Fibroblast of lung (primary cell): ENCODE measurements at regions not wholly inside any gene's neighbourhood (a gene's known extent, or its start where the extent isn't known, plus 50 kb on each side); places are given as distances from the start of the nearest gene placed in this dataset.

Experiments used
- DNase-seq, 2 donors: peaks; one replicate each; pipeline versions ENCODE4 v3.0.0 to v3.0.0-alpha.2; 2010; ENCODE audit warnings: low read depth in 2 of 2
- H2AFZ ChIP-seq: 2 replicates; pipeline ENCODE4 v1.5.1; 2012; ENCODE audit warnings: low read length, control low read depth, inconsistent platforms
- H3K27ac ChIP-seq: 2 replicates; pipeline ENCODE4 v1.5.1; 2011; ENCODE audit warnings: low read length, control low read depth; ENCODE audit not compliant: insufficient read depth
- H3K27me3 ChIP-seq: 2 replicates; pipeline ENCODE4 v1.5.1; 2011; ENCODE audit warnings: mild to moderate bottlenecking, low read length; ENCODE audit not compliant: control insufficient read depth, insufficient read depth
- H3K36me3 ChIP-seq: 2 replicates; pipeline ENCODE4 v1.5.1; 2011; ENCODE audit warnings: low read length; ENCODE audit not compliant: control insufficient read depth, insufficient read depth
- H3K4me1 ChIP-seq: 2 replicates; pipeline ENCODE4 v1.5.1; 2011; ENCODE audit warnings: low read length; ENCODE audit not compliant: control insufficient read depth, insufficient read depth; ENCODE audit errors: extremely low read depth
- H3K4me2 ChIP-seq: 2 replicates; pipeline ENCODE4 v1.5.1; 2011; ENCODE audit warnings: low read length, control low read depth; ENCODE audit not compliant: insufficient read depth; ENCODE audit errors: extremely low read depth
- H3K4me3 ChIP-seq, 4 experiments: fragments of 200-600 bp in 1 of 4; sonication (generic) in 1 of 4; replicated peaks in 1 of 4; 2 replicates each; pipeline ENCODE4 v1.5.1; 2011 to 2016; ENCODE audit warnings: low read length in 4 of 4, low read depth in 3 of 4, mild to moderate bottlenecking in 3 of 4, control low read depth in 2 of 4, inconsistent platforms in 1 of 4, mixed read lengths in 1 of 4; ENCODE audit not compliant: insufficient read depth in 1 of 4; ENCODE audit errors: control extremely low read depth in 1 of 4
- H3K79me2 ChIP-seq: 2 replicates; pipeline ENCODE4 v1.5.1; 2012; ENCODE audit warnings: mild to moderate bottlenecking, low read length, inconsistent platforms; ENCODE audit not compliant: control insufficient read depth, insufficient read depth
- H3K9ac ChIP-seq: 2 replicates; pipeline ENCODE4 v1.5.1; 2011; ENCODE audit warnings: mild to moderate bottlenecking, low read length, control low read depth; ENCODE audit not compliant: insufficient read depth
- H3K9me3 ChIP-seq: 2 replicates; pipeline ENCODE4 v1.5.1; 2012; ENCODE audit warnings: low read depth, low read length; ENCODE audit not compliant: control insufficient read depth, insufficient read depth
- H4K20me1 ChIP-seq: 2 replicates; pipeline ENCODE4 v1.5.1; 2011; ENCODE audit warnings: low read length; ENCODE audit not compliant: control insufficient read depth, insufficient read depth; ENCODE audit errors: extremely low read depth
- EZH2 ChIP-seq: IDR thresholded peaks from 2 replicates; pipeline ENCODE4 v1.5.1; 2012; ENCODE audit warnings: low read length, control low read depth, mild to moderate bottlenecking; ENCODE audit errors: missing control alignments
- TF ChIP-seq, protein P1 (sequence below), 2 donors: IDR thresholded peaks in 1 of 2; conservative IDR thresholded peaks in 1 of 2; 1 replicate in 1 of 2; 2 replicates in 1 of 2; pipeline ENCODE4 v1.5.1; 2011 to 2012; ENCODE audit warnings: low read length in 2 of 2, control low read depth in 1 of 2, inconsistent platforms in 1 of 2, low read depth in 1 of 2, mild to moderate bottlenecking in 1 of 2

DNA sequence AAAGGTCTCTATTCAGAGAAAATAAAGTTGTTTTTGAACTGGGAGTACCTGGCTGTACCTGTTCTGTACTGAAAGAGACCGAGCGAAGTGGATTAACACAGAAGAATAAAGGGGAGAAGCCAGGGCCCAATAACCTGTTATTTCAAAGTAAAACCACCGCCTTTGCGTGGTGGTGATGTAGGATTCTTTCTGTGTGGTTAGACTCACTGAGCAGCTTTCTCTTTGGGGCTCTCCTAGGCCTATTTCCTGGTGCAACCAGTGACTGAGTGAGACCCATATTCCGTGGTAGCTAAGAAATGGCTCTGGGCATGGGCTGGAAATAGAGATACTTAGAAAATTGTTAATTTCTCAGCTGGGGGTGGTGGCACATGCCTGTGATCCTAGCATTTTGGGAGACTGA, 99.9 kb downstream of the XCL2 start:
- Histone ChIP-seq H3K9ac (no peak overlapping the region), H3K4me3 (no peak overlapping the region), H3K36me3 (no peaks in the 10 kb centered on the region), H3K4me2 (no peak overlapping the region), H3K4me1 (no peaks in the 10 kb centered on the region), H2AFZ (no peak overlapping the region), H4K20me1 (no peaks in the 10 kb centered on the region), H3K9me3 (no peaks in the 10 kb centered on the region), H3K27me3 (no peaks in the 10 kb centered on the region), H3K27ac (no peak overlapping the region), H3K79me2 (no peaks in the 10 kb centered on the region)
- DNase-seq: no peak
- TF ChIP-seq EZH2: no peak
- TF ChIP-seq, protein P1, sequence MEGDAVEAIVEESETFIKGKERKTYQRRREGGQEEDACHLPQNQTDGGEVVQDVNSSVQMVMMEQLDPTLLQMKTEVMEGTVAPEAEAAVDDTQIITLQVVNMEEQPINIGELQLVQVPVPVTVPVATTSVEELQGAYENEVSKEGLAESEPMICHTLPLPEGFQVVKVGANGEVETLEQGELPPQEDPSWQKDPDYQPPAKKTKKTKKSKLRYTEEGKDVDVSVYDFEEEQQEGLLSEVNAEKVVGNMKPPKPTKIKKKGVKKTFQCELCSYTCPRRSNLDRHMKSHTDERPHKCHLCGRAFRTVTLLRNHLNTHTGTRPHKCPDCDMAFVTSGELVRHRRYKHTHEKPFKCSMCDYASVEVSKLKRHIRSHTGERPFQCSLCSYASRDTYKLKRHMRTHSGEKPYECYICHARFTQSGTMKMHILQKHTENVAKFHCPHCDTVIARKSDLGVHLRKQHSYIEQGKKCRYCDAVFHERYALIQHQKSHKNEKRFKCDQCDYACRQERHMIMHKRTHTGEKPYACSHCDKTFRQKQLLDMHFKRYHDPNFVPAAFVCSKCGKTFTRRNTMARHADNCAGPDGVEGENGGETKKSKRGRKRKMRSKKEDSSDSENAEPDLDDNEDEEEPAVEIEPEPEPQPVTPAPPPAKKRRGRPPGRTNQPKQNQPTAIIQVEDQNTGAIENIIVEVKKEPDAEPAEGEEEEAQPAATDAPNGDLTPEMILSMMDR (conservative IDR thresholded peaks at IDR 0.05 in 1 of 2, IDR thresholded peaks at IDR 0.05 in 1 of 2; ENCODE audit: low read depth in 1 of 2, low read length in 2 of 2): no peak

- Histone ChIP-seq H3K4me2 (no peak overlapping the region), H2AFZ (no peak overlapping the region), H3K4me3 (no peak overlapping the region), H3K27ac (no peak overlapping the region), H4K20me1 (no peaks in the 10 kb centered on the region), H3K27me3 (no peaks in the 10 kb centered on the region), H3K36me3 (no peaks in the 10 kb centered on the region), H3K9ac (no peak overlapping the region), H3K79me2 (no peaks in the 10 kb centered on the region), H3K4me1 (no peaks in the 10 kb centered on the region), H3K9me3 (no peaks in the 10 kb centered on the region)
- DNase-seq: no peak
- TF ChIP-seq, protein P1 (conservative IDR thresholded peaks at IDR 0.05 in 1 of 2, IDR thresholded peaks at IDR 0.05 in 1 of 2; ENCODE audit: low read depth in 1 of 2, low read length in 2 of 2): no peak
- TF ChIP-seq EZH2: no peak
Observed at GRCh38 chr1:168443356-168443755, 100.4 kb downstream of the XCL2 start.

- H3K9ac ChIP-seq: no peak overlapping the region
Observed at GRCh38 chr1:168442931-168443330, 100.9 kb downstream of the XCL2 start.

More at GRCh38 chr1:168442931-168443330, 100.9 kb downstream of the XCL2 start:
- Histone ChIP-seq H3K4me3 (no peak overlapping the region), H3K79me2 (no peaks in the 10 kb centered on the region), H3K4me1 (no peaks in the 10 kb centered on the region), H2AFZ (no peak overlapping the region), H3K36me3 (no peaks in the 10 kb centered on the region), H3K27me3 (no peaks in the 10 kb centered on the region), H3K9me3 (no peaks in the 10 kb centered on the region), H4K20me1 (no peaks in the 10 kb centered on the region), H3K4me2 (no peak overlapping the region), H3K27ac (no peak overlapping the region)
- no peak for DNase-seq
- TF ChIP-seq, protein P1 (conservative IDR thresholded peaks at IDR 0.05 in 1 of 2, IDR thresholded peaks at IDR 0.05 in 1 of 2; ENCODE audit: low read depth in 1 of 2, low read length in 2 of 2): no peak
- TF ChIP-seq EZH2: no peak
